Common myeloid progenitor, CD34-positive (primary cell): ENCODE measurements at regions not wholly inside any gene's neighbourhood (a gene's known extent, or its start where the extent isn't known, plus 50 kb on each side); places are given as distances from the start of the nearest gene placed in this dataset.

Experiments
- CTCF ChIA-PET: fragments of 350-600 bp; sonication (Branson Sonifier 250); formaldehyde crosslinking; loops from one replicate; lab custom pipeline; 2021; ENCODE audit warnings: antibody characterized with exemption; lab: Charles Lee
- POLR2A ChIA-PET: fragments of 350-600 bp; sonication (Branson Sonifier 250); formaldehyde crosslinking; loops from one replicate; lab custom pipeline; 2021; ENCODE audit warnings: antibody characterized with exemption; lab: Charles Lee
- DNase-seq, 3 donors: peaks; one replicate each; pipeline versions ENCODE4 v3.0.0 to v3.0.0-alpha.2; 2013
- H3K27ac ChIP-seq, 2 experiments: 1 replicate in 1 of 2; 2 replicates in 1 of 2; pipeline ENCODE4 v1.7.0; 2013; ENCODE audit warnings: inconsistent platforms in 2 of 2, low read length in 2 of 2, mild to moderate bottlenecking in 2 of 2, low read depth in 1 of 2, moderate library complexity in 1 of 2; ENCODE audit not compliant: severe bottlenecking in 2 of 2, insufficient read depth in 1 of 2, poor library complexity in 1 of 2
- H3K27me3 ChIP-seq, 5 experiments: replicated peaks in 2 of 5; 1 replicate in 3 of 5; 2 replicates in 2 of 5; pipeline versions ENCODE4 v1.6.1 to v1.7.0; 2013; ENCODE audit warnings: low read length in 4 of 5, mild to moderate bottlenecking in 2 of 5, moderate library complexity in 2 of 5, inconsistent platforms in 1 of 5; ENCODE audit not compliant: insufficient read depth in 5 of 5, control insufficient read depth in 4 of 5
- H3K36me3 ChIP-seq, 4 experiments: 1 replicate in 2 of 4; 2 replicates in 2 of 4; pipeline versions ENCODE4 v1.6.1 to v1.7.0; 2013; ENCODE audit warnings: low read length in 3 of 4, control low read depth in 1 of 4, mild to moderate bottlenecking in 1 of 4; ENCODE audit not compliant: control insufficient read depth in 4 of 4, insufficient read depth in 4 of 4
- H3K4me1 ChIP-seq, 4 experiments: 1 replicate in 3 of 4; 2 replicates in 1 of 4; pipeline versions ENCODE4 v1.6.1 to v1.7.1; 2013; ENCODE audit warnings: low read length in 3 of 4, mild to moderate bottlenecking in 3 of 4, control low read depth in 1 of 4, inconsistent platforms in 1 of 4, moderate library complexity in 1 of 4; ENCODE audit not compliant: control insufficient read depth in 4 of 4, insufficient read depth in 4 of 4; ENCODE audit errors: control extremely low read depth in 1 of 4
- H3K4me3 ChIP-seq, 7 experiments: 1 replicate in 4 of 7; 2 replicates in 3 of 7; pipeline versions ENCODE4 v1.5.1 to v1.7.0; 2013; ENCODE audit warnings: mild to moderate bottlenecking in 7 of 7, low read length in 6 of 7, moderate library complexity in 6 of 7, inconsistent platforms in 2 of 7, low read depth in 2 of 7, control low read depth in 1 of 7; ENCODE audit not compliant: insufficient read depth in 4 of 7, control insufficient read depth in 1 of 7; ENCODE audit errors: extremely low read depth in 1 of 7
- H3K9me3 ChIP-seq, 5 experiments: 1 replicate in 4 of 5; 2 replicates in 1 of 5; pipeline versions ENCODE4 v1.6.1 to v1.7.1; 2013; ENCODE audit warnings: low read length in 4 of 5, mild to moderate bottlenecking in 2 of 5, inconsistent platforms in 1 of 5, low read depth in 1 of 5, moderate library complexity in 1 of 5; ENCODE audit not compliant: control insufficient read depth in 4 of 5, insufficient read depth in 2 of 5; ENCODE audit errors: control extremely low read depth in 1 of 5
- WGBS: methylation state at CpG from one replicate; pipeline ENCODE4 v1.1.5; 2013; ENCODE audit not compliant: insufficient coverage; 5-methylcytosine and 5-hydroxymethylcytosine counted together

GRCh38 chr3:159185443-159186050 lies 383.7 kb downstream of the MFSD1 start:
- no peak overlapping the region for H3K27ac ChIP-seq
- no peaks in the 10 kb centered on the region for H3K4me1 ChIP-seq
- WGBS = 96% methylated on average over 2 of the region's 2 CpGs
- H3K27me3 ChIP-seq = peaks cover 0 to 2% (median 0%) of the 10 kb centered on the region in 5 experiments
- CTCF ChIA-PET = no interaction called here
- H3K36me3 ChIP-seq = no peaks in the 10 kb centered on the region
- H3K9me3 ChIP-seq = no peaks in the 10 kb centered on the region
- POLR2A ChIA-PET = no interaction called here
- no peak for DNase-seq
- H3K4me3 ChIP-seq = no peak overlapping the region

DNA sequence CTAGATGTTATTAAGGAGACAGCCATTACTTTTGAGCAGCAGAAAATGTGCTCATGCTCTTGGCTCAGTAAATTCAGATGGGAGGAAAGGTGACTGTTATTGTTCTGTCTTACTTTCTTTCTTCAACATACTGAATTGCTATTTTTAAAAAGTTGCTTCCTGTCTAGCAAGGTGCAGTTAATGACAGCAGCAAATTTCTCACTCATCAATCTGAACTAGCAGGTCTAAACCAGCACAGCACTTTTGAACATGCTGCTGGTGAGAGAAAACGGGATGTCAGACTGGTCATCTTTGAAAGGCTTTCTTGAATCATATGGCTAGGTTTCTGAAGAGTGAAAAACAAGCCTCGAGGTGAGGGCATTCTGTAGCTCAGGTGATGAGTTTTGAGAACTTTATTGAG lies 384.7 kb downstream of the MFSD1 start:
- CTCF ChIA-PET = interaction anchor here (0.6 kb wide), 1 partner anchor 1199 kb away, joined by 3 read pairs; no protein-coding TSS in a partner anchor
- Histone ChIP-seq H3K27me3 (no peaks in the 10 kb centered on the region), H3K4me3 (no peak overlapping the region), H3K27ac (no peak overlapping the region), H3K36me3 (no peaks in the 10 kb centered on the region), H3K9me3 (no peaks in the 10 kb centered on the region), H3K4me1 (no peaks in the 10 kb centered on the region)
- 85% methylated on average over 2 of the region's 2 CpGs for WGBS
- DNase-seq = no peak
- POLR2A ChIA-PET = no interaction called here

DNA sequence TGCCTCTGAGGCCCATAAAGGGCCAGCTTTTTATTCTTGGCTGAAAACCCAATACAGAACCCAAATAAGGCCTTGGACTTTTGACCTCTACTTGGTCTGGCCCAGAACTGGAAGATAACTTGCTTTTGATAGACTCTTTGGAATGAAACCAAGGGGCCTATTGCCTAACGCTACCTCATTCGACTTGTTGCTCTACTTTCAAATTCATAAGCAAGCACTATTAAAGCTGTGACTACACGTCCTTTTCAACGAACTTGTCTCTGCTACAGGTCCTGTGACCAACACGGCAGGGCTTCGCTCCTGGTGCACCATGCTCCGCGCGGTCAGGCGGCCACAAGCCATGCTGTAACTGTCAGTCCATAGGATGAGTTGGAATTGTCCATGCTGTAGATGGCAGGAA lies 385.4 kb downstream of the MFSD1 start:
- 93% methylated on average over 10 of the region's 10 CpGs for WGBS
- H3K9me3 ChIP-seq = no peaks in the 10 kb centered on the region
- no peaks in the 10 kb centered on the region for H3K4me1 ChIP-seq
- no peaks in the 10 kb centered on the region for H3K36me3 ChIP-seq
- H3K27ac ChIP-seq = no peak overlapping the region
- DNase-seq = no peak
- H3K4me3 ChIP-seq = no peak overlapping the region
- POLR2A ChIA-PET = no interaction called here
- CTCF ChIA-PET = no interaction called here
- H3K27me3 ChIP-seq = no peaks in the 10 kb centered on the region

DNA sequence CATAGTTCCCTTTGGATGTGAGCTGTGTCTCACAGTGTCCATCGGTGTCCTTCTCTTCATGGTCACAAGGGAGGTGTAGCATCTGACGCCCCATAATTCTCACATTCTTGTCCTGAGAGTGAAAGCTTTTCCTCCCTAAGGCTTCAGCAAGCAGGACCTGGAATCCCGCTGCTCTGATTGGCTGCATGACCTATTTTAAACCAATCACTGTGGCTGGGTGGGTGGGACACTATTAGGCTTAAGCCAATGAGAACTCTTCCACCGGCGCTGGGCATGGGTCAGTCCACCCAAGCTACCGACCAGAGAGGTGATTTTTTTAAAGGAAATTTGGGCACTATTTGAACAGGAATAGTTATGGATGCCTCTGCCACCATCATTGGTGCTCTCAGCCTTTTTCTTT lies 385.9 kb downstream of the MFSD1 start:
- Histone ChIP-seq H3K9me3 (no peaks in the 10 kb centered on the region), H3K4me3 (no peak overlapping the region), H3K36me3 (no peaks in the 10 kb centered on the region), H3K4me1 (no peaks in the 10 kb centered on the region), H3K27me3 (no peaks in the 10 kb centered on the region), H3K27ac (no peak overlapping the region)
- ChIA-PET POLR2A (no interaction called here), CTCF (no interaction called here)
- DNase-seq = no peak
- 92% methylated on average over 3 of the region's 6 CpGs for WGBS

- no peak overlapping the region for H3K27ac ChIP-seq
- WGBS = 91% methylated on average over 4 of the region's 4 CpGs
Observed at GRCh38 chr3:159189994-159190669, 388.3 kb downstream of the MFSD1 start.

GRCh38 chr3:159191447-159191846 lies 389.6 kb downstream of the MFSD1 start:
- ChIA-PET CTCF (no interaction called here), POLR2A (no interaction called here)
- Histone ChIP-seq H3K4me1 (no peaks in the 10 kb centered on the region), H3K27me3 (no peaks in the 10 kb centered on the region), H3K27ac (no peak overlapping the region), H3K4me3 (no peak overlapping the region), H3K36me3 (no peaks in the 10 kb centered on the region), H3K9me3 (no peaks in the 10 kb centered on the region)
- DNase-seq = no peak
- WGBS = 93% methylated on average over 2 of the region's 4 CpGs

More at GRCh38 chr3:159189994-159190669, 388.3 kb downstream of the MFSD1 start:
- CTCF ChIA-PET = no interaction called here
- H3K36me3 ChIP-seq = no peaks in the 10 kb centered on the region
- POLR2A ChIA-PET = no interaction called here
- H3K4me3 ChIP-seq = no peak overlapping the region
- no peaks in the 10 kb centered on the region for H3K4me1 ChIP-seq
- no peaks in the 10 kb centered on the region for H3K9me3 ChIP-seq
- no peaks in the 10 kb centered on the region for H3K27me3 ChIP-seq
- DNase-seq = no peak

DNA sequence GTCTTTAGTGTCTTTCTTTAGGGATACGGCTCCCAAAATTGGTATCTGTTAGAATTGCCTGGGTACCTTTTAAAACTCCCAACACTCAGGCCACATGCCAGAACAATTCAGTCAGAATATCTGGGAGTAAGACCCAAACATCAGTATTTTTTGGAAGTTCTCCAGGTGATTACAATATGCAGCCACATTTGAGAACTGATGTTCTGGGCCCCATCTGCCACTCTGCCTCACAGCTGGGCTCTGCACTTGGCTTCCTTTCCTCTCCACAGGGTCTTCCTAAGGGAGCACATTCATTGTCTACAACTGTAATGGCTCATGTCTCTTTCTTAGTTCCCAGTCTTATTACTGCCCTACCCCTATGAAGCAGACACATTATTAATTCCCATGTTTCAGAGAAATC lies 394.5 kb downstream of the MFSD1 start:
- H3K27me3 ChIP-seq = no peaks in the 10 kb centered on the region
- CTCF ChIA-PET = interaction anchor here (1.2 kb wide), 1 partner anchor 664 kb away, joined by 3 read pairs; no protein-coding TSS in a partner anchor
- no peaks in the 10 kb centered on the region for H3K4me1 ChIP-seq
- peaks cover 0 to 4% (median 0%) of the 10 kb centered on the region in 5 experiments for H3K9me3 ChIP-seq
- DNase-seq = no peak
- H3K36me3 ChIP-seq = no peaks in the 10 kb centered on the region
- WGBS = 100% methylated on average over 1 of the region's 1 CpG
- no peak overlapping the region for H3K4me3 ChIP-seq
- POLR2A ChIA-PET = no interaction called here
- no peak overlapping the region for H3K27ac ChIP-seq
